ENCODE measurements at regions not wholly inside any gene's neighbourhood (a gene's known extent, or its start where the extent isn't known, plus 50 kb on each side); places are given as distances from the start of the nearest gene placed in this dataset.
A peak's percentile ranks its signal among the peaks of the same experiment; 100 is the strongest.
"Not testable (repeated sequence)": the region's sequence is repeated elsewhere in the genome, so short reads cannot be mapped to it uniquely, and the experiment has no call there.

- no peaks in the 10 kb centered on the region for H3K4me1 Mint-ChIP-seq (ENCODE audit: unreplicated experiment)
- no peak overlapping the region for H3K27ac Mint-ChIP-seq (ENCODE audit: unreplicated experiment)
- peaks cover 2% of the 10 kb centered on the region for H3K27me3 Mint-ChIP-seq (ENCODE audit: unreplicated experiment)
- TF ChIP-seq, protein P1, sequence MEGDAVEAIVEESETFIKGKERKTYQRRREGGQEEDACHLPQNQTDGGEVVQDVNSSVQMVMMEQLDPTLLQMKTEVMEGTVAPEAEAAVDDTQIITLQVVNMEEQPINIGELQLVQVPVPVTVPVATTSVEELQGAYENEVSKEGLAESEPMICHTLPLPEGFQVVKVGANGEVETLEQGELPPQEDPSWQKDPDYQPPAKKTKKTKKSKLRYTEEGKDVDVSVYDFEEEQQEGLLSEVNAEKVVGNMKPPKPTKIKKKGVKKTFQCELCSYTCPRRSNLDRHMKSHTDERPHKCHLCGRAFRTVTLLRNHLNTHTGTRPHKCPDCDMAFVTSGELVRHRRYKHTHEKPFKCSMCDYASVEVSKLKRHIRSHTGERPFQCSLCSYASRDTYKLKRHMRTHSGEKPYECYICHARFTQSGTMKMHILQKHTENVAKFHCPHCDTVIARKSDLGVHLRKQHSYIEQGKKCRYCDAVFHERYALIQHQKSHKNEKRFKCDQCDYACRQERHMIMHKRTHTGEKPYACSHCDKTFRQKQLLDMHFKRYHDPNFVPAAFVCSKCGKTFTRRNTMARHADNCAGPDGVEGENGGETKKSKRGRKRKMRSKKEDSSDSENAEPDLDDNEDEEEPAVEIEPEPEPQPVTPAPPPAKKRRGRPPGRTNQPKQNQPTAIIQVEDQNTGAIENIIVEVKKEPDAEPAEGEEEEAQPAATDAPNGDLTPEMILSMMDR (IDR thresholded peaks at IDR 0.05): no peak
- H3K36me3 Mint-ChIP-seq (ENCODE audit: unreplicated experiment): no peaks in the 10 kb centered on the region
- DNase-seq (ENCODE audit: extremely low spot score, unreplicated experiment): no peak
- no peak overlapping the region for H3K4me3 Mint-ChIP-seq (ENCODE audit: unreplicated experiment)
- peaks cover 5% of the 10 kb centered on the region for H3K9me3 Mint-ChIP-seq (ENCODE audit: unreplicated experiment)
Observed at GRCh38 chrX:101785142-101785541, 125.5 kb upstream of the ARMCX2 start.

- not testable (repeated sequence) for H3K9me3 Mint-ChIP-seq (ENCODE audit: unreplicated experiment); DNase-seq (ENCODE audit: extremely low spot score, unreplicated experiment); H3K27me3 Mint-ChIP-seq (ENCODE audit: unreplicated experiment)
Observed at GRCh38 chrX:101780421-101780820, 120.8 kb upstream of the ARMCX2 start.

GRCh38 chrX:101774340-101774739 is 114.7 kb upstream of the ARMCX2 start:
- H3K27ac Mint-ChIP-seq (ENCODE audit: unreplicated experiment): no peak overlapping the region
- H3K36me3 Mint-ChIP-seq (ENCODE audit: unreplicated experiment): no peaks in the 10 kb centered on the region
- no peak for DNase-seq (ENCODE audit: extremely low spot score, unreplicated experiment)
- H3K27me3 Mint-ChIP-seq (ENCODE audit: unreplicated experiment): peaks cover 9% of the 10 kb centered on the region
- no peaks in the 10 kb centered on the region for H3K4me1 Mint-ChIP-seq (ENCODE audit: unreplicated experiment)
- H3K9me3 Mint-ChIP-seq (ENCODE audit: unreplicated experiment): peaks cover 3% of the 10 kb centered on the region
- TF ChIP-seq, protein P1 (IDR thresholded peaks at IDR 0.05): no peak
- H3K4me3 Mint-ChIP-seq (ENCODE audit: unreplicated experiment): no peak overlapping the region

More at GRCh38 chrX:101780421-101780820, 120.8 kb upstream of the ARMCX2 start:
- not testable (repeated sequence) for H3K27ac Mint-ChIP-seq (ENCODE audit: unreplicated experiment); H3K4me3 Mint-ChIP-seq (ENCODE audit: unreplicated experiment); H3K4me1 Mint-ChIP-seq (ENCODE audit: unreplicated experiment); H3K36me3 Mint-ChIP-seq (ENCODE audit: unreplicated experiment)

DNA sequence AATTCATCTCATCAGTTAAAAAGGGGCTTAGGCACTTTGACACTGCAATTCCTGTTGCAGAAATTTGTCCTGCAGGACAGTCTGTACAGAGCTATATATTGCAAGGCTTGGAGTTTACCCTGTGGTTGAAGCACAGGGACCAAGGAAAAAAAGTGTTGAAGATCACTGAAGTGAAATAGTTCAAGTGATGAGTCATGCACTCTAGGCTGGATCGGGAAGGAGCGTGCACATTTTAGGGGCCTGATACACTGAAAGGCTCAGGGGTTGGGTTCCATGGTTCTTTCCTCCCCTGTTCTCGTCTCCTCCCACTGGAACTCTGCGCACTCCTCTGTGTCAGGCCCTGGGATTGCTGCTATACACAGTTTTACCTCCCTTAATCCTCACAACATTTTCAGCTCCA is 104.9 kb upstream of the ARMCX2 start:
- Mint-ChIP-seq H3K27ac (ENCODE audit: unreplicated experiment) (no peak overlapping the region), H3K4me3 (ENCODE audit: unreplicated experiment) (no peak overlapping the region), H3K36me3 (ENCODE audit: unreplicated experiment) (no peaks in the 10 kb centered on the region), H3K4me1 (ENCODE audit: unreplicated experiment) (no peaks in the 10 kb centered on the region), H3K9me3 (ENCODE audit: unreplicated experiment) (no peaks in the 10 kb centered on the region), H3K27me3 (ENCODE audit: unreplicated experiment) (peaks cover 3% of the 10 kb centered on the region)
- DNase-seq (ENCODE audit: extremely low spot score, unreplicated experiment): no peak
- TF ChIP-seq, protein P1 (IDR thresholded peaks at IDR 0.05): no peak

- TF ChIP-seq, protein P1 (IDR thresholded peaks at IDR 0.05): peak; percentile 61
- Mint-ChIP-seq H3K36me3 (ENCODE audit: unreplicated experiment) (no peaks in the 10 kb centered on the region), H3K4me1 (ENCODE audit: unreplicated experiment) (no peaks in the 10 kb centered on the region), H3K4me3 (ENCODE audit: unreplicated experiment) (no peak overlapping the region), H3K27me3 (ENCODE audit: unreplicated experiment) (peaks cover 7% of the 10 kb centered on the region), H3K27ac (ENCODE audit: unreplicated experiment) (no peak overlapping the region), H3K9me3 (ENCODE audit: unreplicated experiment) (no peaks in the 10 kb centered on the region)
- no peak for DNase-seq (ENCODE audit: extremely low spot score, unreplicated experiment)
Observed at GRCh38 chrX:101759000-101759399, 99.3 kb upstream of the ARMCX2 start.

DNA sequence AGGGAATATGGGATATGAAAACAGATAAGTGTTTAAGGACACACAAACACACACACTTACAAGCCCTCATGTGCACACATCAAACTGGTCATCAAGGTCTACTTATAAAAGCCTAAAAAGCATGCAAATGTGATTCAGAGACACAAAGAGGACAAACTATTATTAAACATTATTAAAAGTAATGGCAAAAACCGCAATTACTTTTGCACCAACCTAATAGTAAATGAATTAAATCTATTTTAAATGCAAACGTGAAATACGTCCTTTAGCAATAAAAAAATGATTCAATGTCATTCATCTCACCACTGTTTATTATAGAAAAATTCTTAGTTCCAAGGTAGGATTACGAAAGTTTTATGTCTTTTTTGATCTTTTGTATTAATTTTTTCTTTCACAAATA is 91.1 kb upstream of the ARMCX2 start:
- no peak overlapping the region for H3K4me3 Mint-ChIP-seq (ENCODE audit: unreplicated experiment)
- no peak overlapping the region for H3K27ac Mint-ChIP-seq (ENCODE audit: unreplicated experiment)
- peaks cover 7% of the 10 kb centered on the region for H3K27me3 Mint-ChIP-seq (ENCODE audit: unreplicated experiment)
- TF ChIP-seq, protein P1 (IDR thresholded peaks at IDR 0.05): no peak
- no peak for DNase-seq (ENCODE audit: extremely low spot score, unreplicated experiment)
- no peaks in the 10 kb centered on the region for H3K4me1 Mint-ChIP-seq (ENCODE audit: unreplicated experiment)
- H3K9me3 Mint-ChIP-seq (ENCODE audit: unreplicated experiment): peaks cover 7% of the 10 kb centered on the region
- no peaks in the 10 kb centered on the region for H3K36me3 Mint-ChIP-seq (ENCODE audit: unreplicated experiment)
